Stimulated activated CD8-positive, alpha-beta memory T cell treated with anti-CD3 and anti-CD28 coated beads, Interleukin-7, amount 100 ng/mL, for 48 hours (primary cell): ENCODE measurements at regions not wholly inside any gene's neighbourhood (a gene's known extent, or its start where the extent isn't known, plus 50 kb on each side); places are given as distances from the start of the nearest gene placed in this dataset.
"Not testable (repeated sequence)": the region's sequence is repeated elsewhere in the genome, so short reads cannot be mapped to it uniquely, and the experiment has no call there.

Experiments
- DNase-seq, 2 donors: peaks; one replicate each; pipeline ENCODE4 v3.0.0-alpha.2; 2020; ENCODE audit warnings: low read depth in 1 of 2; ENCODE audit errors: extremely low read depth in 1 of 2

DNA sequence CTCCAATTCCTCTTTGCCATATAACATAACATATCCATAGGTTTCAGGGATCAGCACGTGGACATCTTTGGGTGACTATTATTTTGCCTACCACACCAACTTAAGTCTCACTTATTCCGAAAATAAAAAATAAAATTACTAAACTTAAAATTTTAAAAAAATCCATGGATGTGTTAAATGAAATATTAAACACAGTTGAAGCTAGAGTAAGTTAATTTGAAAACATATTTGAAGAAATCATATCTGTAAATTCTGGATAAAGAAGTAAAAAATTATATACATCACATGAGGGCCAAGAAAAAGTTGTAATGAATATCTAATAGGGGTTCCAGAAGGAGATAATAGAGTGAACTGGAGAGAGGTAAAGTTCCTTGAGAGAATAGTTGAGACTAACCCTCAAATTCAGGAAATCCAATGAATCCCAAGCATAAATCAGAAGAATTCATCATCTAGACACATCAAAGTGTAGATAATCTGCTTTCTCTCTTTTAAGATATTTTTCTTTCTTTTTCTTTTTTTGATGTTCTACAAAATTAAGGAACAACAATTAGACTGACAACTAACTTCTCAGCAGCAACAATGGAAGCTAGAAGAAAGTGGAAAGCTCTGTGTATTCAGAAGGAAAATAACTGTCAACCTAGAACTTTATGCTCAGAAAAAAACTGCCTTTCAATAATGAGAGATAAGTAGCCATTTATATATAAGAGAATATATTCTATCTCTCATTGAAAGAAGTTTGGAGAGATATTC, 147.4 kb downstream of the ABHD5 start:
- DNase-seq = no peak

DNA sequence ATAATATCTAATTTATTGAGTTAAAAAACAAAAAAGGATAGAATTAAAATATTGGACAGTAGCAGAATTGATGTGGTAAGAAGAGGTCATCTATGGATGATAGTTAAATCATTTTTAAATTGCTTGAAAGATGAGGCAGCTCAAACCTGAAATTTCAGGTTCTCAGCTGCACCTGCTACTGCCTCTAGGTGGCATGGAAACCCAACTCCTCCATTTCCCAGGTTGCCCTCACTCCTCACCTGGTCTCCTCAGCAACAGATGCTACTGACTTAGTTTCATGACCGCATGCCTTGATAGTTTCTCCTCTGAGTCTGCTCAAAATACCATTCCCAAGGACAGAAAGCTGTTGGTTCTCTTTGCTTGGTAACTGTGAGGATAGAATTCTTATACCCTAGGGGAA, 148.1 kb downstream of the ABHD5 start:
- DNase-seq = no peak

DNA sequence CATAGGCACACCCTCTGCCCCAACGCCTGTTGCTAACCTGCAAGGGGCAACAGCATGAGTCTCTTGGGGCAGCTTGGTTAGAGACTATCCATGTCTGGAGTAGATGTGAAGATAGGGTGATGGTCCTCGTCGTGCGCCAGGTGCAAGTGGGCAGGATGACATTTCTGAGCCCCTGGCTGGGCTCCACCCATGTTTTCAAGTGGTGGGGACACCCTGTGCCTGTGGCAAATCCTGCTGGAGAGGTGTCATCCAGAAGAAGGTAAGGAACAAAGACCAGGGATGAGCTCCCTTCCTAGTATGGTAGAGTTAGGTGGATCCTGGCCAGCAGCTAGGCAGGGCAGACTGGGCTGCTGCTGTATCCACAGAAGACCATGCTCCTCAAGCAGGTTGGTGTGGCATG, 152.6 kb downstream of the ABHD5 start:
- DNase-seq = no peak

DNA sequence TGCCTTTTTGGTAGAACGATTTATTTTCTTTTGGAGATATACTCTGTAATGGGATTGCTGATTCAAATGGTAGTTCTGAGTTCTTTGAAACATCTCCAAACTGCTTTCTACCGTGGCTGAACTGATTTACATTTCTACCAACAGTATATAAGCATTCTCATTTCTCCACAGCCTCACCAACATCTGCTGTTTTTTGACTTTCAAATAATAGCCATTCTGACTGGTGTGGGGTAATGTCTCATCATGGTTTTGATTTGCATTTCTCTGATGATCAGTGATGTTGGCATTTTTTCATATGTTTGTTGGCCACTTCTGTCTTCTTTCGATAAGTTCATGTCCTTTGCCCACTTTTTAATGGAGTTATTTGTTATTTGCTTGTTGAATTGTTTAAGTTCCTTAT, 154.0 kb downstream of the ABHD5 start:
- DNase-seq = no peak

DNA sequence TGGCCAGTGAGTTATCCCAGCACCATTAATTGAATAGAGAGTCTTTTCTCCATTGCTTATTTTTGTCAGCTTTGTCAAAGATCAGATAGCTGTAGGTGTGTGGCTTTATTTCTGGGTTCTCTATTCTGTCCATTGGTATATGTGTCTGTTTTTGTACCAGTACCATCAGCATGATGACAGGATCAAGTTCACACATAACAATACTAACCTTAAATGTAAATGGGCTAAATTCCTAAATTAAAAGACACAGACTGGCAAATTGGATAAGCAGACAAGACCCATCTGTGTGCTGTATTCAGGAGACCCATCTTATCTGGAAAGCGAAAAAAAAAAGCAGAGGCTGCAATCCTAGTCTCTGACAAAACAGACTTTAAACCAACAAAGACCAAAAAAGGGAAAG, 154.8 kb downstream of the ABHD5 start:
- DNase-seq = not testable (repeated sequence)

DNA sequence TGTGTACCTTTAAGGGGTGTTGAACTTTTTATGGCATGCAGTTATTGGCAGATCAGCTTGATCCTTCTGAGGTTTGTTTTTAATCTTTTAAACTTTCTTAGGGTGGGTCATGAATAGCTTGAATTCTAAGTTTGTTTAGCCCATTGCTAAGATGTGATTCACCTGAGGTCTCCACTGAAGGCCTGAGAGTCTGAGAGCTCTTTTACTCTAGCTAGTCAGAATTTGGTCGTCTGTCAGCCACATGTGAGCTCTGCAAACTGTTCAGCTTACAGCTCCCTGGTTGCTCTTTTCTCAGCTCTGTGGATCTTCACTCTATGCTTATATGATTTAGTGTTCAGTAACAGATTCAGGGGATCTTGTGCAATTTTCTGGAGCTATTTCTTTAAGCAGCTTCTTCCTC, 161.3 kb downstream of the ABHD5 start:
- no peak for DNase-seq

DNA sequence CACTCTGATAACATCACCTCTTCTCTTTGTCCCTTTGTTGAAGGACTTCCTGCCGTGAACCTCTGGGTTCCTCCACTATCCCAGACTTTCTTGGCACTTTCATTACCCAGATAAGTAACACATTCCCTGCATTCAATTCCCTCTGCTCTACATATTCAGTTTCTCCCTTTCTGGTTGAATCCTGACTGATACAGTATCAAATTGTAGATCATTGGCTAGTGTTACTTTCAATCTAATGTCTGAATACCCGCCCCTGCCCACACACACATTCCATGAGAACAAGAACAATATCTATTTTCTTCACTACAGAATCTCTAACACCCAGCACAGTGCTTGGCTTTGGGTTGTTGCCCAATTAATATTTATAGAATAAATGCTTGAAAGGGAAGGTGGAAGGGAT, 163.5 kb downstream of the ABHD5 start:
- no peak for DNase-seq

DNA sequence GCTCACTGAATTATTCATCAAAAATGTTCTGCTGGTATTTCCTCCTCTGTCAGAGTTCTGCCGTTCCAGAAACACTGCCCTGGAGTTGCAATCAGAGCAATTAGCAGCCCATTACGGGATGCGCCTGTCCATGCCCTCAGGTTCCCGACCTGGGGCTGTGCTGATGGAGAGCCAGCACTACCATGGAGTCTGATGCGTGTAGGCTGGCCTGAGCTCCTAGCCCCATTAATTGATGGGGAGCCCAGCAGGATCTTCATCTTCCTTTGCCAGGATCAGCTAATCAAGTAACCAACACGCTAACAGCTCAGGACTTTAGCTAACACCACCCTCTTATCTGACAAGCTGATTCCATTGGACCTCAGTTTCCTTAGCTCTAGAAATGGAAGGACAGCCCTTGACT, 164.2 kb downstream of the ABHD5 start:
- no peak for DNase-seq

DNA sequence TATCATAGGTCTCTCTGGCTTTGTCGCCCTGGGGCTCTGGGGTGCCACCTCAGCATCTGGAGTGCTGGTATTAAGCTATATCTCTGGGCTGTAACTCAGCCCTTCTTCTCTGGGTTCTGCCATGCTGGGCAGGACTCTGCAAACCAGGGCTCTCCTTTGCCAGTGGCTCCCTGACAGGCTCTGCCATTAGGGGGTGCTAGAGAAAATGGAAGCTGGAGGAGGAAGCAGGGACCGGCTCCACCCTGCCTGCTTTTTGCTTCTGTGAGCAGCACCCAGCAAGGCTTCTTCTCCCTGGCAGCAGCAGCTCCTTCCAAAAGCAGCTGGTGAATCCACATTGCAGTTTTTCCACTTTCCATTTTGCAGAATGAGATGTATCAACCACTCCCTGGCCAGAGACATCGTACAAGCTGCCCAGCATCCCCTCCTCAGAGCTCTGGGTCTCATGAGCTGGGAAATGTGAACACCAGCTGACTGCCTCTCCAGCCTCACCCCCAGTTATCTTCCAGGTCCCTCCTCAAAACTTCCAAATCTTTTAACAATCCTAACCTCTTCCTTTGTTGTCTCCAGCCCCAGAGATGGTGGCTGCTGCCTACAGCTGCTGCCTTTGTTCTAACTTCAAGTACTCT, 165.0 kb downstream of the ABHD5 start:
- DNase-seq = peak in 1 of 2 donors; percentile 20

DNA sequence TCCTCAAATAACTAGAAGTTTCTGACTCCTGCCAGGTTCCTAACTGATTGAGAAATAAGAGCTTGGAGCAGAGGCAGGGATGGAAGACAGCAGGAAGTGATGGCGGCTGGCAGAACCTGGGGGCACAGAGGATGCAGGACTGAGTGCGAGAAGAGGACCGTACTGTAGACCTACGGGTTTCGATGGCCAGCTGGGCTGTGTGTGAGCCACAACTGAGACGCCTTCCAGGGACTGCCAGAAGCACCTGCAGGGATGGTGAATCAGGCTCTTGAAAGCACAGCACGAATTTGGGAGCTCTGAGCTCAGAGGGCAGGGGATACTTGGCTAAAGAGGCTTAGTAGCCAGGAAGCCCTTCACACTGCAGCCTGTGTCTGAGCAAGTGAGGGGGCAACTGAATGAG, 165.6 kb downstream of the ABHD5 start:
- no peak for DNase-seq

DNA sequence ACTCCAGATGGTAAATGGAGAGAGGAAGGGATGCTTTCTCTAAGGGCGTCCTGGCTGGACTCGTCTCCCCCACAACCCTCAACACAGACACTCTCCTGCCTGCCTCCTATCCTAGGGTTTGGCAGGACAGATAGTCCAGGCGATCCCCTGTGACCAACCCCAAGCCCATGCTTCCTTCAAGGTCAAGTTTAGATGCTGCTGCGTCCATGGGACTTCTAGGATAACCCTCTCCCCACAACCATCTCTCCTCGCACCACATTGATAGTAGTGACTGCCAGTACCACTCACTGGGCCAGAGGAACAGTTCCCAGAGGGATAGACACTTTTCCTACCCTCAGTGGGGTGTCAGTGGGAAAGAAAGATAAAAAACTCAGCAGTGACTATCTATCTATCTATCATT, 166.0 kb downstream of the ABHD5 start:
- DNase-seq = no peak

DNA sequence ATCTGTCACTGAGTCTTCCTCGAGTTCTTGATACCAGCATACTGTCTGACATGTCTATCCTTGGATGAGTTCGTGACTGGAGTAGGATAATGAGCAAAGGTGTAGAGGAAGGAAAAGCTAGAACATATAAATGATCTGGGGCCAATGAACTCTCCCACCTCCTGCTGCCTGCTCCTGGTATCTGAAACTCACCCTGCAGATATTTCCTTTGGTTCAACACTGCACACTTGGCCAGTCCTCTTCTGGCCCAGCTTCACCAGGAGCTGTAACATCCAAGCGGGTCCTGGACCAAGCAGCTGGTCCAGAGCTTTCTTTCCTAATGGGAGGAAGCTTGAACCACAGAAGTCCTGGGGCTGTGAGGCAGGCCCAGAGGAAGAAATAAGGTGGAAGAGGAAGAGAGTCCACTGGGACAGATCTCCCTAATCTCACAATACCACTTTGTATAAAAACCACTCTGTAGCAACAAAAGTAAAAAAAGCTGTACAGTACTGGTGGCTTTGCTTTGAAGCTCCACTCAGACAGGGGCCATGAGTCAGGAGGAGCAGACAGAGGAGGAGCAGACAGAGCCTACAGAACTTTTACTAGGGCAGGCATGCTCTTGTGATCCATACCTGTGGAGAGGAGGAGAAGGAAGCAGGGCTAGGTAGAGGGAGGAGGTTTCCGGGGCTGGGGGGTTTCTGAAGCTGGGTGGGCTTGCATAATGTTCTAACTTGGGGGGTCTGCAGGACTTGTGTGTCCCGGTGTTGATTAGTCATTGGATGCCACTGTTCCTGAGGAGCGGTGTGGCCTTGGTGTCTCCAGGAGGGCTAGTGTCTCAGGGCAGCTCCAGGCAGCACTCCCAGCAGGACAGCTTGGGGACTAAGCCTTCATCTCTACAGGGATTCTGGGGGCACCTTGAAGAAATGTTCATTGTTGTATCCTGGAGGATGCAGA, 166.9 kb downstream of the ABHD5 start:
- no peak for DNase-seq

DNA sequence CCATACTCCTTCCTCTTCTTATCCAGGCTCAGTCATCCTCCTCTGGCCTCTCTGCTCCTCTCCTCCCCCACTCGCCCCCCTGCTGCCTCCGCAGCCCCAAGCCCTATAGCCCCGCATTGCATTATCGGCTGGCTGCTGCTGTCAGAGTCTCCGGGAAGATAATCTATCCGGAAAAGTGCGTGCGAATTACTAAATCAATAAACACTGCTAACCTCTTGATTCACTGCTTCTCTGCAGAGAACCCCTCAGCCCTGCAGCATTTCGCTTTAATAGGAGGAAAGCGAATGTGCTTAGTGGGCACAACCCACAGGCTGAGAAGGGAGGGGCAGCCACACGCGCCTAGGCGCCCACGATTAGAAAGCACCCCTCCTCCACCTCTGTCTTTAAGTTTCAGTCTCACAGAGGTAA, 167.6 kb downstream of the ABHD5 start:
- DNase-seq = no peak

DNA sequence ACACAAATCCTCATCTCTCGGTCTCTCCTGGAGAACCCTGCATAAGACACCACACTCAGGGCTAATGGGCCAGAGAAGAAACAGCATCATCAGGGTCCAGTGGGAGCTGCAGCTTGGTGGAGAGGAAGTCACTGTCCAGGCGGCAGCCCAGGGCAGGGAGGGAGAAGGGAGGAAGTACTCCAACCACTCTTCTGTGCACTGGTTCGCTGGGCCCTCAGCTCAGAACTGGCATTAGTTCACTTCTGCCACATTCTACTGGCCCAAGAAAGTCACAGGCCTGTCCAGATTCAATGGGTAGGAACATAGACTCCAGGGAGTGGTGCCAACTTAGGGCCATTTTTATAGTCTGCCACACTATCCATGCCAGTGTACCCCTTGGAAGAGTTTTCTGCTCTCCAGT, 169.0 kb downstream of the ABHD5 start:
- DNase-seq = no peak

DNA sequence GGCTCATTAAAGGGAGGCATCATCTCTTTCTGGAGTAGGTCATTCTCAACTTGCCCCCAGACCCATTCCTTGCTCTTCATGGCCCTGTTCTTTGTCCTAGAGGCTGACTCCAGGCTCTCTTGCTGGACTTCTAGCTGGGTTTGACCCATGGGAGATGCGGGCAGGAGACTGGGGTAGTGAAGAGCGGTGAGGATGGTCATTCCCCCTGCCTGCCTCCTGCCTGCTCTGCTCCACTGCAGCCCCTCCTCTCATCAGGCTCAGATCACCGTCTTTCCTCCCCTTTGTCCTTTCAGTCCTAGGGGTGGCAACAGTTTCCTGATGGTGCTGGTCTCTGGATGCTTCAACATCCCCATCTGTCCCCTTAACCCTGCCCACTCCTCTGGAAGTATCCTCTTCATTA, 170.9 kb downstream of the ABHD5 start:
- no peak for DNase-seq

DNA sequence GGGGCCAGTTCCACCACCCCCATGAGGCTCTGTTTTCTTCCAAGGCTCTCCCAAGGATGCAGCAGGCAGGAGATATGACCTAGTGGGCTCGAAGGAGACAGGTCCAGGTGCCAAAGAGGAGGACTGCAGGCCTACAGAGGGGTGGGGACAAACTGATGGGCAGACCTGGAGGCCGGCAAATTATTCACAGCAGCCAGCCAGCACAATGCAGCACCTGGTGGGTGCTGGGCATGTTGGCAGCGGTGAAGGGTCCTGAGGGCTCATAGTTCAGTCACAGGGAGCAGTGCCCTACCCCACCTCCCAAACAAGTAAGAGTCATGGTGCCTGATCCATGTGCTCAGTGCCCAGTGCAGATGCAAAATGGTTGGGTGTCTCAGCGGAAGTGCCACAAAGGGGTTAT, 171.7 kb downstream of the ABHD5 start:
- no peak for DNase-seq

DNA sequence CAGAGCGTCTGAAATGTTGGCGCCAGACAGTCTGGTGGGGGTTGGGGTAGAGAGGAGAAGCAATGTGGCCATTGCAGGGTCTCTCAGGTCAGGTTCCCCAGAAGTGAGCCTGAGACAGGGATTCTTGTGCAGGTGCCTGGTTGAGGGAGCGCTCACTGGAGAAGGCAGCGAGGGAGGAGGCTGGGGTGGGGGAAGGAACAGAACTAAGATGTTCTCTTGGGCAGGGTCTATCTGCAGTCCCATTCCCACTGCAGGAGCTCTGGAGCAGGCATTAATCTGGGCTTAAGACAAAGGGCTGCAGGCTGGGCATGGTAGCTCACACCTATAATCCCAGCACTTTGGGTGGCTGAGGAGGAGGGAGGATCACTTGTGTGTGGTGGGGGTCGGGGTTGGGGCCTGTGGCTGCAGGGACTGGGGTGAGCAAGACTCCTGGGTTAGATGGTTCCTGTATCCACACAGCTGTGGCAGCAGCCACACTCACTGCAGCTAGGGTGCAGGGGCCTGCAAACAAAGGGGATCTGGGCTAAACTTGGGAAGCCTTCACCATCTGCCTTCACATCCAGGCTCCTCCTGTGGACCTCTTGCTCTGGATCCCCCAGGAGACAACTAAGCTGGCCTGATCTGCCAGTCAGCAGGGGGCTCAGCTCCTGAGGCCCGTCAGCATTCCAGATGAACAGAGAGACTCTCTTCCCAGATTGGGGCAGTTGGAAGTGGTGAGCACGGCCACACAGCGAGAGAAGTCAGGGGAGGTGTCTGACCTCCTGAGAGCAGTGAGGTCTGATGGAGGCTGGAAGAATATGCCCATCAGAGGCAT, 172.5 kb downstream of the ABHD5 start:
- no peak for DNase-seq

DNA sequence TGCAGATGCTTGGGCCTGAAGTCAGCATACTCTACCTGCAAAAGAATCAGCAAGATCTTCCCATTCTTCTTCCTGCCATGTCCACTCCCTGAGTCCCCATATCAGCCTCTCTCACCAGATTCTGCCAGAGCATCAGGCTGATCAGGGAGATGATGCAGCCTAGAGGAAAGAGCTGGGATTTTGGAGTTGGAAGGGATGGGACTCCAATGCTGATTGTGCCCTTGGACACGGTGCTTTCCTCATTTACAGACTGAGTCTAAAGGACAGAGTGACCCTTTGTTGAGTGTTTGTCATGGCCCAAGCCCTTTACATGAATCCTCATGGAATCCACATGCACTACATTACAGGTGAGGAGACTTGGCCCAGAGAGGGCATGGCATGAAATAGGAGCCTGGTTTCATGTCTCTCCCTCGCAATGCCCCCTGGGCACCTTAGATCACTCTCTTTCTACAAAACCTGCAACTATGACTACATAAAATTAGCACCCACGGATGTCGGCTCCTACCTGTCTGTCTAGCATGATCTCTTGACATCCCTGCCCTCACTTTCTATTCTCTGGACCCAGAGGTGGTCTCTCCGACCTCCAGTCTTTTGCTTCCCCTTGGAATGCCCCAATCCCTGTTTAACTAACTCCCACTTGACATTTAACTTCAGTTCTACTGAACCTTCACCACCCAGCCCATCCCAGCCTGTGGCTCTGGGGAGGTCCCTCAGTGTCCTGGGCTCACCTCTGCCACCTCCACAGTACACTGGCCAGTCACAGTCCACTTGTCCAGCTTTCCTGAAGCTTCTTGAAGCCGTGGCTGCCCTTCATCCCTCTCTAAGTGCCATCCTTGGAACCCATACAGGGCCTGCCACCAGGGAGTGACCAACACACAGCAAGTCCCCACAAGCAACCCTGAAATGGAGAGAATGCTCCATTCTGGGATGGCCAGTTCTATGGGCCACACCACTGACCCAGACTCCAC, 173.5 kb downstream of the ABHD5 start:
- DNase-seq = no peak

DNA sequence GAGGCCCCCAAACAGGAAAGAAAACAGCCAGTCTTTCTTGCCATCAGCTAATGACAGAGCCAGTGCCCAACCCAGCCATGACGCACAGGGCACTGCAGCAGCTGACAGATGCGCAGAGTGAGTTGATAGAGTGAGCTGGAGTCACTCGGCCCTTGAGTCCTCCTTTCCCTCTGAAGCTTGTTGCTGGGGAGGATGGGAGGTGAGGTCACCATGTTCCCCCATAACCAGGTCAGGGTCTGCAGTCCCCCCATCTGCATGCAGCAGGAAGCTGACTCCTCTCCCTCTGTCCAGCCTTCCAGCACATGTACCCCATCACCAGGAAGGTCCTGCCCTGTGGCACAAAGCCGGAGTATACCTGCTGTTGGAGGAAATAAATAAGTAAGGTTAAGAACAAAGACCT, 174.6 kb downstream of the ABHD5 start:
- no peak for DNase-seq
